Activated CD4-positive, CD25-positive, alpha-beta regulatory T cell treated with anti-CD3 and anti-CD28 coated beads, Interleukin-2, amount 50 U/mL, for 24 hours (primary cell): ENCODE measurements at regions not wholly inside any gene's neighbourhood (a gene's known extent, or its start where the extent isn't known, plus 50 kb on each side); places are given as distances from the start of the nearest gene placed in this dataset.
"Not testable (repeated sequence)": the region's sequence is repeated elsewhere in the genome, so short reads cannot be mapped to it uniquely, and the experiment has no call there.

Source experiments
- ATAC-seq, 2 donors: fragments of 150-1000 bp; cut with Tn5 transposase; one replicate each; pipeline ENCODE4 v1.10.0; 2021; ENCODE audit warnings: mild to moderate bottlenecking in 1 of 2, moderate library complexity in 1 of 2

- no peak for ATAC-seq
Measured at GRCh38 chr20:57813509-57814269, 103.9 kb upstream of the PMEPA1 start.

DNA sequence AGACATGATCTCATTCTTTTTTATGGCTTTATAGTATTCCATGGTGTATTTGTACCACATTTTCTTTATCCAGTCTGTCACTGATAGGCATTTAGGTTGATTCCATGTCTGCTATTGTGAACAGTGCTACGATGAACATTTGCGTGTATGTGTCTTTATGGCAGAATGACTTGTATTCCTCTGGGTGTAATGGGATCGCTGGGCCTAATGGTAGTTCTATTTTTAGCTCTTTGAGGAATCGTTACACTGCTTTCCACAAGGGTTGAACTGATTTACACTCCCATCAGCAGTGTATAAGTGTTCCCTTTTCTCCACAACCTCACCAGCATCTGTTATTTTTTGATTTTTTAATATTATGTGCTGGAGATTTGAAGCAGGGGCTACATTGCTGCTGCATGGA, 102.8 kb upstream of the PMEPA1 start:
- ATAC-seq: not testable (repeated sequence)

DNA sequence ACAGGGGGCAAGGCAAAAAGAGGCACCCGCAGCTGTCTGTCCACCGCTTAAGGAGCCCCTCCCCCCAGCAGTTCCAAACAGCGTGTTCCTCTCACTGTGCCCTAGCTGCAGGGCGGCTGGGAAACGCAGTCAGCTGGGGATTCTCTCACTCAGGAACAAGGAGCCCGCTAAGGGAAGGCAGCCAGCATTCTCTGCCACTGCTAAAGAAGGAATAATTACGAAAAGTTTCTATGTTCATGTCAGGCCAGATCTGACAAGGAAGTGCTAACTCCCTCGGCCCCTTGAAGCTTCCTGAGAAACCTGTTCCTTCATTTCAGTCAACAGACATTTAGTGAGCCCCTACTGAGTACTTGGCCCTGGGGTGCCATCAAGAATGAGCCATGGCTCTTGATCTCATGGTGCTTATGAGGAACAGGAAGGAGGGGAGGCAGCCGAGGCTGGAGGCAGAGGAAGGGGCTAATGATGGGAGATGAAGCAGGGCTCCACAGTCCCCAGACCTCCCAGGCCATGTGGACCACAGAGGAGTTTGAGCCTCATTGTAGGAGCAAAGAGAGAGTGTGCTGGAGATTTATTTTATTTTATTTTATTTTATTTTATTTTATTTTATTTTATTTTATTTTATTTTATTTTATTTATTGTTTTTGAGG, 101.7 kb upstream of the PMEPA1 start:
- ATAC-seq: no peak

GRCh38 chr20:57810511-57811373, 100.9 kb upstream of the PMEPA1 start:
- ATAC-seq: no peak

- no peak for ATAC-seq
Measured at GRCh38 chr20:57809661-57810172, 99.9 kb upstream of the PMEPA1 start.

DNA sequence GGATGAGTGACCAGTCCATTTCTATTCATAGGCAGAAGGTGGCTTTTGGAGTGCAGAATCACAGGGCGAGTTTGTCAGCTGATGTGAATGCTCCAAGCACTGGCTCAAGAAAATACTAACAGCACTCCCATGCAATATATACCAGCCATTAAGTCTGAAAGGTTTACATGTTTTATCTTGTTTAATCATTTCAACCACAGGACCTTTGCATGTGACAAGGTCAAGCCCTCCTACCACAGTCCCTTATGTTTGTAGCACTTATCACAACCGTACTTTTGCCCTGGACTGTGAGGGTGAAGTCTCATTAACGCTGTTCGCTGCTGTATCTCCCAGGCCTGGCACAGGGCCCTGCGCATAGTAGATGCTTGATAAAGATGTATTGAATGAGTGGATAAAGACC, 99.3 kb upstream of the PMEPA1 start:
- ATAC-seq: no peak

DNA sequence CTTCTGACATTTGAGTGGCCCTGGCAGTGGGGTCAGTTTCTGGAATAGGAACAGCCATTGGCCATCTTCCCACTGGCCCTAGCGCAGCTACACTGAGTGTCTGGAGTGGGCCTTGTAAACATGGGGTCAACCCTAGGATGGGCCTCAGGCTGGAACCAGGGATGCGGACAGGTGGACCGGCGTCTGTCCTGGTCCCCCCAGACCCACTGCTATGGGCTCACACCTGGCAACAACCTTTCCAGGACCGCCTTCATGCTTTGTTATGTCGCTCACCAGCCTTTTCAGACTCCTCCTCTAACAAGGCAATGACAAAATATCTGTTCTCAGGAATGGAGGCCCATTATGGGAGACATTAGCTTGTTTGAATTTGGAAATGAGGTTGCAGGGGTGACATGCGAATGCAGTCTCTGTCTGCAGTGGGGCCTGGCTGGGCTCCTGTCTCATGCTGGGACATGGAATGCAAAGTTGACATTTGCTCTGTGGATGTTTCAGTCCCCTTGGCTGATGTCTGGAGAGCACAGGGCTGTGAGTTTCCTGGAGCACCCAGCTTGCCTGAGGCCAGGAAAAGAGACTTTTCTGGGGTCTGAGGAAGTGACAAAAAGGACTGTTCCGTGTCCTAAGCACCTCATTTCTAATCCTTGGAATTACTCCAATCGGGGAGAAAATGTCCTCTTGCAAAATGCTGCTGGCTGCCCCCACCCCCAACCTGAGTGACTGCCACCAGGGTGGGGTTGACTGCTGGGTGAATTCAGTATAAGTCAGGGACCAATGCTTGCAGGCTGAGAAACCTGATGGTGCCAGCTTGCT, 98.7 kb upstream of the PMEPA1 start:
- ATAC-seq: no peak

- no peak for ATAC-seq
Measured at GRCh38 chr20:57807401-57808263, 97.8 kb upstream of the PMEPA1 start.

GRCh38 chr20:57806975-57807374, 97.2 kb upstream of the PMEPA1 start:
- no peak for ATAC-seq

- no peak for ATAC-seq
Measured at GRCh38 chr20:57806476-57806875, 96.7 kb upstream of the PMEPA1 start.

GRCh38 chr20:57805747-57806146, 95.9 kb upstream of the PMEPA1 start:
- ATAC-seq: no peak

DNA sequence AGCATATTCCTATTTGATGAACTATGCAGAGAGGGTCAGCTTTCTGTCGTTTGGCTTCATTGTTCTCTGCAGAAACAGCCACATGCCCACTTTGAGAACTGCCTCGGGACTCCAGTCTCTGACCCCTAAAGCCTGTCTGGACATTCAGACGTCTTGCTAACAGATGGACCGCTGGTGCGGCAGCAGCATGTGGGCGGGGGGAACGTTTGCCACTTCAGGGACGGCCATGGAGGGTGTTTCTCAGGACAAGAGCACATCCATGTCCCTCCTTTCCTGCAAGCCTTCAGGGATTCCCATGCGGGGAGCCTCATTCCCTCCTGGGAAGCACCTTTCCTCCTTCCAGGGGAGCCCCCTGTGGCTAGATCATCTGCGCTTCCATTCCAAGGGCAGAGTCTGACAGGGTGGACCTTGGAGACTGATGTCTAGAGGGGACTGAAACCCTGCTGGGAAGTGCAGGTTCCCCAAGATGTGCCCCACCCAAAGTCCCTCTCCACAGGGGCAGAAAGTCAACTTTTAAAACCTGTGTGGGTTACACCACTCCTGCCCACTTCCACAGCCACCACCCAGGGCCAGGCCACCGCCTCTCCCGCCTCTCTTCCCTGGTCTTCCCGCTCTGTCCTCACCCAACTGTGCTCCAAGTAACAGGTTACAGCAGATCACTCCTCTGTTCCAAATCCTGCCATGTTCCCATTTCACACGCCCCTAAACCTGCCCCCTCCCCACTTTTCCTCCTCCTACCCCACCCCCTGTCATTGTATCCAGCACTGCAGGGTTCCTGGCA, 94.8 kb upstream of the PMEPA1 start:
- no peak for ATAC-seq

GRCh38 chr20:57803508-57804005, 93.7 kb upstream of the PMEPA1 start:
- no peak for ATAC-seq

GRCh38 chr20:57802765-57803507, 93.1 kb upstream of the PMEPA1 start:
- no peak for ATAC-seq

- no peak for ATAC-seq
Measured at GRCh38 chr20:57801581-57801980, 91.8 kb upstream of the PMEPA1 start.

GRCh38 chr20:57800791-57801430, 91.1 kb upstream of the PMEPA1 start:
- no peak for ATAC-seq

- no peak for ATAC-seq
Measured at GRCh38 chr20:57797401-57797800, 87.6 kb upstream of the PMEPA1 start.

- ATAC-seq: no peak
Measured at GRCh38 chr20:57795977-57796560, 86.3 kb upstream of the PMEPA1 start.

DNA sequence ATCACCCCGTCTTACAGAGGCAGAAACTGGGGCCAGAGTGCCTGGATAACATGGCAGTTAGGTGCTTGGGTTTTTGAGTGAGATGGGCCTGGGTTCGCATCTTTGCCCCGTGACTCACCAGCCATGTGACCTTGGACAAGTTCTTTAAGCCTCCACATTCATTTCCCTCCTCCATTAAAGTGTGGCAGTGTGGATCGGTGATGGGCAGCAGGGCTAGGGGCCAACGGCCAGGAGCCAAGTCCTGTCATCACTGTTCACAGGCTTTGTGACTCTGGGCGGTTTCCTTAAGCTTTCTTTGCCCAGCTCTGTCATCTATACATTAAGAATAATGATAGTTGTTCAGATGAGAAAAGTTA, 85.5 kb upstream of the PMEPA1 start:
- no peak for ATAC-seq
